ENCODE measurements at regions not wholly inside any gene's neighbourhood (a gene's known extent, or its start where the extent isn't known, plus 50 kb on each side); places are given as distances from the start of the nearest gene placed in this dataset.

GRCh38 chr15:70301396-70301795 is 203.7 kb upstream of the TLE3 start:
- no peak for TF ChIP-seq CTCF (IDR thresholded peaks at IDR 0.05; ENCODE audit: low read depth, low read length, missing control alignments)
- DNase-seq (ENCODE audit: extremely low read depth, low read depth), result no peak
- H3K4me3 ChIP-seq (replicated peaks; ENCODE audit: low read depth, low read length), result no peak overlapping the region

- no peak for DNase-seq (ENCODE audit: extremely low read depth, low read depth)
- no peak overlapping the region for H3K4me3 ChIP-seq (replicated peaks; ENCODE audit: low read depth, low read length)
- TF ChIP-seq CTCF (IDR thresholded peaks at IDR 0.05; ENCODE audit: low read depth, low read length, missing control alignments), result no peak
Measured at GRCh38 chr15:70299931-70300869, 202.5 kb upstream of the TLE3 start.

GRCh38 chr15:70297465-70298058 is 199.8 kb upstream of the TLE3 start:
- no peak for TF ChIP-seq CTCF (IDR thresholded peaks at IDR 0.05; ENCODE audit: low read depth, low read length, missing control alignments)
- H3K4me3 ChIP-seq (replicated peaks; ENCODE audit: low read depth, low read length), result no peak overlapping the region
- no peak for DNase-seq (ENCODE audit: extremely low read depth, low read depth)

GRCh38 chr15:70294731-70295305 is 197.1 kb upstream of the TLE3 start:
- TF ChIP-seq CTCF (IDR thresholded peaks at IDR 0.05; ENCODE audit: low read depth, low read length, missing control alignments), result no peak

GRCh38 chr15:70293591-70294470 is 196.1 kb upstream of the TLE3 start:
- DNase-seq (ENCODE audit: extremely low read depth, low read depth), result no peak
- no peak overlapping the region for H3K4me3 ChIP-seq (replicated peaks; ENCODE audit: low read depth, low read length)
- TF ChIP-seq CTCF (IDR thresholded peaks at IDR 0.05; ENCODE audit: low read depth, low read length, missing control alignments), result no peak

More at GRCh38 chr15:70294731-70295305, 197.1 kb upstream of the TLE3 start:
- H3K4me3 ChIP-seq (replicated peaks; ENCODE audit: low read depth, low read length), result no peak overlapping the region
- no peak for DNase-seq (ENCODE audit: extremely low read depth, low read depth)

- no peak for TF ChIP-seq CTCF (IDR thresholded peaks at IDR 0.05; ENCODE audit: low read depth, low read length, missing control alignments)
- no peak for DNase-seq (ENCODE audit: extremely low read depth, low read depth)
- H3K4me3 ChIP-seq (replicated peaks; ENCODE audit: low read depth, low read length), result no peak overlapping the region
Measured at GRCh38 chr15:70293138-70293537, 195.4 kb upstream of the TLE3 start.
